ENCODE measurements at regions not wholly inside any gene's neighbourhood (a gene's known extent, or its start where the extent isn't known, plus 50 kb on each side); places are given as distances from the start of the nearest gene placed in this dataset.

DNA sequence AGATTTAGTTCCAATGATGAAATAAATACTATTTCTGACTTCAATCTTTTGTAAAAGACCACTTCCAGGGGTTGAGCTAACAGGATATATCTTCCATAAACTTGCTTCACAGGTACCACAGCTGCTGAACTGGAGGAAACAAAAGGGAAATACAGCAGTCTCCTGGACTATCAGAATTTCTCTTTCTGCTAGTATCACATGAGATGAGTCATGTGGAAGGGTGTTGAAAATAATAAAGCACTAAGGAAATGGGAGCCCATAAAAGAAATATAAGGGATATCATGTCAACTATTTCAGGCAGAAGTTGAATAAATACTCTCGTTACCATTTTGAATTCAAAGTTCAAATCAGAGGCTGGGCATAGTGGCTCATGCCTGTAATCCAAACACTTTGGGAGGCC lies 250.3 kb upstream of the NFE2L3 start:
- no peaks in the 10 kb centered on the region for H3K4me1 Mint-ChIP-seq (ENCODE audit: low read depth)
- H3K4me3 Mint-ChIP-seq: no peak overlapping the region
- peaks cover 1% of the 10 kb centered on the region; the same call in 1 of the 2 replicates for H3K27me3 Mint-ChIP-seq (ENCODE audit: insufficient read depth)
- no peaks in the 10 kb centered on the region for H3K9me3 Mint-ChIP-seq
- TF ChIP-seq, protein P1, sequence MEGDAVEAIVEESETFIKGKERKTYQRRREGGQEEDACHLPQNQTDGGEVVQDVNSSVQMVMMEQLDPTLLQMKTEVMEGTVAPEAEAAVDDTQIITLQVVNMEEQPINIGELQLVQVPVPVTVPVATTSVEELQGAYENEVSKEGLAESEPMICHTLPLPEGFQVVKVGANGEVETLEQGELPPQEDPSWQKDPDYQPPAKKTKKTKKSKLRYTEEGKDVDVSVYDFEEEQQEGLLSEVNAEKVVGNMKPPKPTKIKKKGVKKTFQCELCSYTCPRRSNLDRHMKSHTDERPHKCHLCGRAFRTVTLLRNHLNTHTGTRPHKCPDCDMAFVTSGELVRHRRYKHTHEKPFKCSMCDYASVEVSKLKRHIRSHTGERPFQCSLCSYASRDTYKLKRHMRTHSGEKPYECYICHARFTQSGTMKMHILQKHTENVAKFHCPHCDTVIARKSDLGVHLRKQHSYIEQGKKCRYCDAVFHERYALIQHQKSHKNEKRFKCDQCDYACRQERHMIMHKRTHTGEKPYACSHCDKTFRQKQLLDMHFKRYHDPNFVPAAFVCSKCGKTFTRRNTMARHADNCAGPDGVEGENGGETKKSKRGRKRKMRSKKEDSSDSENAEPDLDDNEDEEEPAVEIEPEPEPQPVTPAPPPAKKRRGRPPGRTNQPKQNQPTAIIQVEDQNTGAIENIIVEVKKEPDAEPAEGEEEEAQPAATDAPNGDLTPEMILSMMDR (IDR thresholded peaks at IDR 0.05): no peak
- no peak overlapping the region for H3K27ac Mint-ChIP-seq
- no peak for DNase-seq
- no peaks in the 10 kb centered on the region for H3K36me3 Mint-ChIP-seq (ENCODE audit: low read depth)

DNA sequence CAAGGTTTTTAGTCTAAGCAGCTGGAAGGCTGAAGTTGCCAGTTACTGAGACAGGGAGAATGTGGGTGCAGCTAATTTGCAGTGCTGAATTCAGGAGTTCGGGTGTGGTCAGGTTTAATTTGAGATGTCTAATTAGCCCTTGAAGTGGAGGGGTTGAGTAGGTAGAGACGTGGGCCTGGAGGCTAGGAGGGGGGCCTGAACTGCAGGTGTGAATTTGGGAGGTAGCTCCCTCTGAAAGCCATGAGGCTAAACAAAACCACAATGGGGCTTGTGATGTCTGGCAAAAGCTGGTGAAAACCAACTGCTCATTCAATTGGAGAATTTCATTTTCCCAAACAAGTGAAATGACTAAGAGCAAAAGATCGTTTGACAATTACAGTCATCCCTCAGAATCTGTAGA lies 246.0 kb upstream of the NFE2L3 start:
- H3K9me3 Mint-ChIP-seq: no peaks in the 10 kb centered on the region
- no peaks in the 10 kb centered on the region for H3K36me3 Mint-ChIP-seq (ENCODE audit: low read depth)
- no peak overlapping the region for H3K27ac Mint-ChIP-seq
- H3K27me3 Mint-ChIP-seq (ENCODE audit: insufficient read depth): 0 out of 2 replicates have a peak, but pooled peaks cover 1% of the 10 kb centered on the region
- no peak overlapping the region for H3K4me3 Mint-ChIP-seq
- DNase-seq: no peak
- TF ChIP-seq, protein P1 (IDR thresholded peaks at IDR 0.05): no peak
- H3K4me1 Mint-ChIP-seq (ENCODE audit: low read depth): no peaks in the 10 kb centered on the region

DNA sequence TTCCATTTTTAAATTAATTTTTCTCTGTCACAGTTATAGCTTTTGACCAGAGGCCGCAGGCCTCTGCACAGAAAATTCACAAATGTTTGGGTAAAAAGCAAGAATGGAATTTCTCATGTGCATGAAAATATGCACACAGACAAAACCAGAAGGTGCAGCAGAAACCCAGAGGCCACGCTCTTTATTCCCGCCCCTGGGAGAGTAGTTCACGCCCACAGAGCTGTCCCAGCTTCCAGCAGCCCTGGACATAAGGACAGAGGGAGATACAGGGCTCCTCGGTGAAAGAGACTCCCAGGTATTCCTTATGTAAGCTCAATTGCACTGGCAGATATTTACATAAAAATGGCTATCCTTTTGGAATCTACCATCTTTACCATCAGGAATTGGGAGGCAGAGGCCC lies 245.2 kb upstream of the NFE2L3 start:
- no peaks in the 10 kb centered on the region for H3K9me3 Mint-ChIP-seq
- TF ChIP-seq, protein P1 (IDR thresholded peaks at IDR 0.05): no peak
- no peaks in the 10 kb centered on the region for H3K4me1 Mint-ChIP-seq (ENCODE audit: low read depth)
- H3K27ac Mint-ChIP-seq: no peak overlapping the region
- H3K27me3 Mint-ChIP-seq (ENCODE audit: insufficient read depth): 0 out of 2 replicates have a peak, but pooled peaks cover 1% of the 10 kb centered on the region
- H3K4me3 Mint-ChIP-seq: no peak overlapping the region
- no peaks in the 10 kb centered on the region for H3K36me3 Mint-ChIP-seq (ENCODE audit: low read depth)
- DNase-seq: no peak

GRCh38 chr7:25907214-25907613 lies 244.8 kb upstream of the NFE2L3 start:
- Mint-ChIP-seq H3K4me1 (ENCODE audit: low read depth) (no peaks in the 10 kb centered on the region), H3K36me3 (ENCODE audit: low read depth) (no peaks in the 10 kb centered on the region)
- no peak for DNase-seq

GRCh38 chr7:25907731-25908130 lies 244.3 kb upstream of the NFE2L3 start:
- H3K36me3 Mint-ChIP-seq (ENCODE audit: low read depth): no peaks in the 10 kb centered on the region
- TF ChIP-seq, protein P1 (IDR thresholded peaks at IDR 0.05): no peak
- no peak for DNase-seq
- no peaks in the 10 kb centered on the region for H3K9me3 Mint-ChIP-seq
- H3K4me1 Mint-ChIP-seq (ENCODE audit: low read depth): no peaks in the 10 kb centered on the region
- 0 out of 2 replicates have a peak, but pooled peaks cover 1% of the 10 kb centered on the region for H3K27me3 Mint-ChIP-seq (ENCODE audit: insufficient read depth)
- no peak overlapping the region for H3K4me3 Mint-ChIP-seq
- H3K27ac Mint-ChIP-seq: no peak overlapping the region

More at GRCh38 chr7:25907214-25907613, 244.8 kb upstream of the NFE2L3 start:
- Mint-ChIP-seq H3K27ac (no peak overlapping the region), H3K9me3 (no peaks in the 10 kb centered on the region), H3K27me3 (ENCODE audit: insufficient read depth) (0 out of 2 replicates have a peak, but pooled peaks cover 1% of the 10 kb centered on the region), H3K4me3 (no peak overlapping the region)
- TF ChIP-seq, protein P1 (IDR thresholded peaks at IDR 0.05): no peak

Data from HFFc6 (cell line).